ENCODE measurements at regions not wholly inside any gene's neighbourhood (a gene's known extent, or its start where the extent isn't known, plus 50 kb on each side); places are given as distances from the start of the nearest gene placed in this dataset.

DNA sequence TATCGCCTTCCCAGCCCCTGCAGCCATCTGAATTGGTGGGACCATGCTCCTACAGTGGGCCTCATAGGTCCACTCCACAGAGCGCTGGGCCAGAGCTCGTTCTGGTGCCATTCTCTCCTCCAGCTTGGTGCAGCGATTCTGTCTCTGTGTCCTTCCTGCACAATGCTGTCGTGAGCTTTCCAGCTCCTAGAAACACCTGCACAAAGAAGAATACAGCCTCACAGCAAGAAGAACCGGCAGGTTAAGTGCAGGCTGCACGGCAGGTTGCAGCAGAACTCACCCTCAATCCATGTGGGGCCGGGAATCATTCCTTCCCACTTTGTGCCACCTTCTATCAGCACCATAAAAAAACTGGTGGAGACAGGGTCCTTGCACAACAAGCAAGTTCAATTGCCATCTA is 101.2 kb upstream of the ENPP6 start:
- Histone ChIP-seq H3K4me3 (no peak overlapping the region), H4K20me1 (ENCODE audit: low read depth) (no peaks in the 10 kb centered on the region), H3F3A (ENCODE audit: low read depth) (no peaks in the 10 kb centered on the region), H2AFZ (replicated peaks) (no peak overlapping the region), H3K27me3 (no peaks in the 10 kb centered on the region), H3K9me3 (ENCODE audit: low read depth) (no peaks in the 10 kb centered on the region), H3K4me1 (no peaks in the 10 kb centered on the region), H3K27ac (no peak overlapping the region), H3K79me2 (ENCODE audit: low read depth) (no peaks in the 10 kb centered on the region), H3K36me3 (no peaks in the 10 kb centered on the region), H3K4me2 (no peak overlapping the region), H3K9ac (no peak overlapping the region)
- TF ChIP-seq CTCF (IDR thresholded peaks at IDR 0.05), result no peak
- no peak for TF ChIP-seq EZH2 (IDR thresholded peaks at IDR 0.05)
- TF ChIP-seq EZH2phosphoT487 (IDR thresholded peaks at IDR 0.05), result no peak
- no peaks in the 10 kb centered on the region for H3K36me3 Mint-ChIP-seq
- H3K4me3 Mint-ChIP-seq, result no peak overlapping the region
- no peak overlapping the region for H3K27ac Mint-ChIP-seq
- no peaks in the 10 kb centered on the region for H3K4me1 Mint-ChIP-seq
- no peak for DNase-seq (ENCODE audit: low spot score)
- H3K9me3 Mint-ChIP-seq, result no peaks in the 10 kb centered on the region
- peaks cover 2% of the 10 kb centered on the region for H3K27me3 Mint-ChIP-seq (ENCODE audit: insufficient read depth, low read depth)

- H3K4me3 ChIP-seq, result no peak overlapping the region
- no peaks in the 10 kb centered on the region for H3F3A ChIP-seq (ENCODE audit: low read depth)
- H3K9ac ChIP-seq, result no peak overlapping the region
- TF ChIP-seq CTCF (IDR thresholded peaks at IDR 0.05) (no peak), EZH2 (IDR thresholded peaks at IDR 0.05) (no peak), EZH2phosphoT487 (IDR thresholded peaks at IDR 0.05) (no peak)
- no peaks in the 10 kb centered on the region for H3K36me3 ChIP-seq
- Mint-ChIP-seq H3K4me1 (no peaks in the 10 kb centered on the region), H3K9me3 (no peaks in the 10 kb centered on the region), H3K4me3 (no peak overlapping the region), H3K36me3 (no peaks in the 10 kb centered on the region), H3K27me3 (ENCODE audit: insufficient read depth, low read depth) (peaks cover 2% of the 10 kb centered on the region), H3K27ac (no peak overlapping the region)
- no peaks in the 10 kb centered on the region for H3K27me3 ChIP-seq
- H2AFZ ChIP-seq (replicated peaks), result no peak overlapping the region
- H3K4me2 ChIP-seq, result no peak overlapping the region
- H3K27ac ChIP-seq, result no peak overlapping the region
- no peak for DNase-seq (ENCODE audit: low spot score)
- no peaks in the 10 kb centered on the region for H3K9me3 ChIP-seq (ENCODE audit: low read depth)
- H3K79me2 ChIP-seq (ENCODE audit: low read depth), result no peaks in the 10 kb centered on the region
- H4K20me1 ChIP-seq (ENCODE audit: low read depth), result no peaks in the 10 kb centered on the region
- H3K4me1 ChIP-seq, result no peaks in the 10 kb centered on the region
Measured at GRCh38 chr4:184317234-184317918, 99.7 kb upstream of the ENPP6 start.

DNA sequence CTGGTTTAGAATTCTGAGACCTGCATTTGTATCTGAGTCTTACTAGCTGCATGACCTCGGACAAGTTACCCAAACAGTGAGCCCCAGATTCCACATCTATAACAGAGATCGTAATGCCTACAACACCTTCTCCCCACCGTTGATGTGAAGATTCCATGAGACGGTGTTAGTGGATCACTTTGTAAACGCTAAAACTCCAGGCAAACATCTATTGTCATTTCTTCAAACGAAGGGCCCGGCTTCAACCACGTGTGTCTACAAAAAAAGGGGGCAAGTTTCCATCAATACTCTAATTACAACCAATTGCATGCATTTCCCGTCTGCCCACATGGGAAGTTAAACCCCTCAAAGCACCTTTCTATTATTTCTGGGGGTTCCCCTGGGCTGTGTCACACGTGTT is 99.1 kb upstream of the ENPP6 start:
- no peak overlapping the region for H3K9ac ChIP-seq
- H3K36me3 ChIP-seq, result no peaks in the 10 kb centered on the region
- no peaks in the 10 kb centered on the region for H4K20me1 ChIP-seq (ENCODE audit: low read depth)
- no peak overlapping the region for H3K27ac ChIP-seq
- H3K9me3 ChIP-seq (ENCODE audit: low read depth), result no peaks in the 10 kb centered on the region
- TF ChIP-seq CTCF (IDR thresholded peaks at IDR 0.05), result no peak
- no peak for TF ChIP-seq EZH2phosphoT487 (IDR thresholded peaks at IDR 0.05)
- no peak for TF ChIP-seq EZH2 (IDR thresholded peaks at IDR 0.05)
- H3K4me1 ChIP-seq, result no peaks in the 10 kb centered on the region
- no peaks in the 10 kb centered on the region for H3K4me1 Mint-ChIP-seq
- H3K9me3 Mint-ChIP-seq, result no peaks in the 10 kb centered on the region
- no peak overlapping the region for H3K4me2 ChIP-seq
- H3F3A ChIP-seq (ENCODE audit: low read depth), result no peaks in the 10 kb centered on the region
- H3K4me3 ChIP-seq, result no peak overlapping the region
- no peaks in the 10 kb centered on the region for H3K79me2 ChIP-seq (ENCODE audit: low read depth)
- no peaks in the 10 kb centered on the region for H3K36me3 Mint-ChIP-seq
- H3K27ac Mint-ChIP-seq, result no peak overlapping the region
- H3K4me3 Mint-ChIP-seq, result no peak overlapping the region
- no peaks in the 10 kb centered on the region for H3K27me3 ChIP-seq
- H3K27me3 Mint-ChIP-seq (ENCODE audit: insufficient read depth, low read depth), result peaks cover 2% of the 10 kb centered on the region
- H2AFZ ChIP-seq (replicated peaks), result no peak overlapping the region
- no peak for DNase-seq (ENCODE audit: low spot score)

All from neural progenitor cell (in vitro differentiated cells).